SK-N-MC (cell line): ENCODE measurements at regions not wholly inside any gene's neighbourhood (a gene's known extent, or its start where the extent isn't known, plus 50 kb on each side); places are given as distances from the start of the nearest gene placed in this dataset.

Experiments used
- DNase-seq: peaks from one replicate; pipeline ENCODE4 v3.0.0-alpha.2; 2011; ENCODE audit warnings: low read depth, low spot score
- H3K27ac ChIP-seq: fragments of 200-600 bp; sonication (generic); 2 replicates; pipeline ENCODE4 v1.5.1; 2016; ENCODE audit warnings: mixed run types
- H3K36me3 ChIP-seq: fragments of 200-600 bp; sonication (generic); 2 replicates; pipeline ENCODE4 v1.6.1; 2017; ENCODE audit warnings: antibody characterized with exemption, low read length, mixed read lengths; ENCODE audit not compliant: insufficient read depth
- H3K4me3 ChIP-seq: fragments of 200-600 bp; sonication (generic); 2 replicates; pipeline ENCODE4 v1.5.1; 2016
- H3K9ac ChIP-seq: fragments of 200-600 bp; sonication (generic); 2 replicates; pipeline ENCODE4 v1.8.0; 2017; ENCODE audit warnings: mixed run types, mixed read lengths; ENCODE audit not compliant: insufficient read length
- H3K9me3 ChIP-seq: fragments of 200-600 bp; sonication (generic); 2 replicates; pipeline ENCODE4 v1.6.1; 2017; ENCODE audit warnings: low read depth, mild to moderate bottlenecking, antibody characterized with exemption, low read length, moderate library complexity, mixed read lengths
- EZH2 ChIP-seq: fragments of 200-600 bp; sonication (generic); IDR thresholded peaks from one replicate; pipeline ENCODE4 v1.6.1; 2017; ENCODE audit warnings: antibody characterized with exemption
- FOXP2 ChIP-seq: optimal IDR thresholded peaks from 2 replicates; pipeline ENCODE3; 2011; ENCODE audit warnings: mild to moderate bottlenecking, moderate library complexity; ENCODE audit not compliant: insufficient read depth; ENCODE audit errors: extremely low read length, control extremely low read depth
- POLR2AphosphoS5 ChIP-seq: IDR thresholded peaks from 2 replicates; pipeline ENCODE4 v1.6.1; 2012; ENCODE audit warnings: mild to moderate bottlenecking, low read depth, low read length, borderline replicate concordance

DNA sequence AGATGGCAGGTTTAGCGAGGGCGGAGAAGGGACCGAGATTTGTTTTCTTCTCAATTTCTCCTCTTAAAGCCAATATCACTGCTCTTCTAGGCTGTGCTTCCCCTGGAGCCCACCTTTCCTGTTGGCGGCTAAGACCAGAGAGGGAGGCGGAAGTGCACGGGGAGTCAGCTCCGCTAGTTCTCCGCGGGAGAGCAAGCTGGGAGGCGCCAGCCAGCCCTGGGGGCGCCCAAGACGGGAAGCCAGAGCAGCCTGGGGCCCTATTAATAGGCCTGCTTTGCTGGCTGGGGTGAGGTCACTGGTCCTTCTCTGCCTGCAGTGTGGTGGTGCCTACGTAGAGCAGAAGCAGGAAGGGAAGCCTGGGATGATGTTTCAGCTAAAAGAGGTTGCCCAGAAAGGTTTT lies 61.6 kb downstream of the LSM5 start:
- no peak overlapping the region for H3K9ac ChIP-seq
- peak; percentile 44 for DNase-seq
- no peak for TF ChIP-seq EZH2
- no peak for TF ChIP-seq FOXP2
- TF ChIP-seq POLR2AphosphoS5: no peak
- no peaks in the 10 kb centered on the region for H3K36me3 ChIP-seq
- peak overlapping the region; percentile 50 for H3K4me3 ChIP-seq
- no peak overlapping the region for H3K27ac ChIP-seq
- no peaks in the 10 kb centered on the region for H3K9me3 ChIP-seq

DNA sequence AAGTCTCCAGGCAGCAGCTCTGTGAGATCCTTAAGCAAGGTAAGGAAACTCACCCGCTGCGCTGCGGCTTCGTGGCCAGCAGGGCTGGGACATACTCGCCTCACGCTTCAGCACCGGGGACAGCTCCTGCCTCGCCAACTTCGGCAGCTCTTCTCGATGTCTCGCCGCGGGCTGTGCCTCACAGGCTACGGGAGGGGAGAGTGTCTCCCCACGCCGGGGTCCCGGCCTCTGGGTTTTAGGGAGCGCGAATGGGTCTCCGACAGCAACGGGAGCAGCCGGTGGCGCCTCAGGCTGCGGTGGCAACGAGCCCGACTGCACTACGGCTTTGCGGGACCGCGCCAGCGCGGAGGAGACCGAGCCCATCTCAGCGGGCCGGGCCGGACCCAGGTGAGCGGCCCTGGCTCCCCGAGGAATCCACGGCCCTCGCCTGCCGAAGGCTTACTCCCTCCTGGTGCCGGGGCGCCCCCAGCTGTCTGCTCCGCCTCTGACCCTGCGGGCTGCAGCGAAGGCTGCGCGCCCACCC lies 62.4 kb downstream of the LSM5 start:
- Histone ChIP-seq H3K9ac (no peak overlapping the region), H3K4me3 (peak overlapping the region; percentile 50), H3K27ac (no peak overlapping the region), H3K9me3 (no peaks in the 10 kb centered on the region), H3K36me3 (no peaks in the 10 kb centered on the region)
- TF ChIP-seq POLR2AphosphoS5: no peak
- TF ChIP-seq EZH2: no peak
- TF ChIP-seq FOXP2: peak; percentile 54
- peak; percentile 67 for DNase-seq

DNA sequence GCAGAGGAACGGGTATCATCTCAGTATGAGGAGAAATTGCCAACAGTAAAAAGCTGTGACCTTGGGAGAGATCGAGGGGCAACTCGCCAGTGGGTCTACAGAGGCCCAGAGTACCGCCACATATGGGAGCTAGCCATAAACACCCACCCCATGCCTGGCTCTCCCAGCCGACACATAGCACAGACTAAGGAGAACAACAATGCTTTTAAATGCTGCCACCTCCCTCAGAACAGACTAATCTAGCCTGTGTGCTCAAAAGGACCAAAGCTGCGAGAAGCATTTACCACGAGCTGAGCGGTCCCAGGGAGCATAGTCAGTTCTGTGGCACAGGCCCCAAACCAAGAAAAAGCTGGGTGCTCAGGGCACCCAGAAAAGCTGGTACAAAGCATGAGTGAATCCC lies 73.3 kb downstream of the LSM5 start:
- Histone ChIP-seq H3K9ac (no peak overlapping the region), H3K36me3 (no peaks in the 10 kb centered on the region), H3K27ac (no peak overlapping the region), H3K4me3 (no peak overlapping the region), H3K9me3 (no peaks in the 10 kb centered on the region)
- no peak for DNase-seq
- TF ChIP-seq POLR2AphosphoS5 (no peak), EZH2 (no peak), FOXP2 (no peak)

DNA sequence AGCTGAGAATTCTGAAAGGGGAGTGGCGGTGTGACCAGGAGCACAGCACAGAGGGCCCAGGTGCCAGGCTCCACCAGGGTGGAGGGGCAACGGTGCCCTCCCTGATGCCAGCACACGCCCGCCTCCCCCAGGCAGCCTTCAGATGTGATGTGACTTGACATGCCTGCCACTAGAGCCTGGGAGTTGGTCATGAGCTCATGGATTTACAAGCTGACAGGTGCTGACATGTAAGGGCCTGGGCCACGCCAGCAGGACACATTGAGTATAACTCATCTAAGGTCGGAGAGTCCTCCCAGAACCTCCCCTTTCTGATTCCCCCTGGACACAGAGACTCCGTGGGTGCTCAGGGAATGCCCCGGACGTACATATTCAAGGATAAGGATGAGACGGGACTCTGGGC lies 74.2 kb downstream of the LSM5 start:
- TF ChIP-seq FOXP2 (no peak), EZH2 (no peak), POLR2AphosphoS5 (no peak)
- no peak for DNase-seq
- Histone ChIP-seq H3K9ac (no peak overlapping the region), H3K27ac (no peak overlapping the region), H3K9me3 (no peaks in the 10 kb centered on the region), H3K36me3 (no peaks in the 10 kb centered on the region), H3K4me3 (no peak overlapping the region)

DNA sequence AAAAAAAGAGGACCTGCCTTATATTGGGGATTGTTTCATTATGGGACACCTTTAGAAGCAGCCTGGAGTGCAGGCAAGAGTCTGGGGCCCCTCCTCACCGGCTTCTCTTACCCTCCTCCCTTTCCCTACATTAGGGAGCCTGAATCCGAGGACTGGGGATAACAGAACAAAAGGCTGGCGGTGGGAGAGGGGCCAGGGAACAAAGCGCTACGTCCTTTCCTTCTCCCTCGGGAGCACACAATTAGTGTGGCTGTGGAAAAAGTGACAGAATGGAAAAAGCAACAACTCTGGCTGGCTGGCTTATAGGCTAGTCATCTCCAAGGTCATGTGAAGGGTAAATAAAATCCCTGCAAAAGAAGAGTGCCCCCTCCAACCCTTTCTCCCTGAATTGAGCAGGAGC lies 74.7 kb downstream of the LSM5 start:
- no peaks in the 10 kb centered on the region for H3K9me3 ChIP-seq
- no peak overlapping the region for H3K27ac ChIP-seq
- DNase-seq: no peak
- no peaks in the 10 kb centered on the region for H3K36me3 ChIP-seq
- H3K4me3 ChIP-seq: no peak overlapping the region
- TF ChIP-seq FOXP2 (no peak), EZH2 (no peak), POLR2AphosphoS5 (no peak)
- no peak overlapping the region for H3K9ac ChIP-seq

DNA sequence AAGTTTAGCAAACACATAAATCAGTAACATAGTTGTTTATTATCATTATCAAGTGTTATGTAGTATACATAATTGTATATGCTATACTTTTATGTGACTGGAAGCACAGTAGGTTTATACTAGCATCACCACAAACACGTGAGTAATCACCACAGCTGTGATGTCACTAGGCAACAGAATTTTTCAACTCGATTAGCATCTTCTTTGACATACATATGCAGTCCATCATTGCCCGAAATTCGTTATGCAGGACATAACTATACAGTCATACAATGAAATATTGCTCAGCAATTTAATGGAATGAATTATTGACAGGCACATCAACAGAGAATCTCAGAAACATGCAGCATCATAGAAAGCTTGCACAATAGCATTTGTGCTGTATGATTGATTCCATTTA lies 77.7 kb downstream of the LSM5 start:
- no peak overlapping the region for H3K4me3 ChIP-seq
- DNase-seq: no peak
- no peak for TF ChIP-seq POLR2AphosphoS5
- no peak for TF ChIP-seq EZH2
- no peak for TF ChIP-seq FOXP2

DNA sequence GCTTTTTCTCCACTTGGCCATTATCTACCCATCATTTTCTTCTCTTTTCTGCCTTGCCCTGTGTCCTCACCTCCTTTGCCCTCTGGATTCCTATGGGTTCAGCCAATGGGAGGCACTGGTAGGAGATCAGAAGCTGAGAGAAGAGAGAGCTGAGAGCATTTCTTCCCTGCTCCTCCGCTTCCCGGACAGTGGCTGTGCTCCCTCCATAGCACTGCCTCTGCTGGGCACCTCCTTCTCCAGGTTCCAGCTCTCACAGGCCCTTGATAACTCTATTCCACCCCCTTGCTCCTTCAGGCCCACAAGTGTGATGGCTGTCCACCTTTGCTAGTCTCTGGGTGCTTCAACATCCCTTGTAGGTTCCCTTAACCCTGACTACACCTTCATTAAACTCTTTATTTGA lies 79.6 kb downstream of the LSM5 start:
- H3K27ac ChIP-seq: no peak overlapping the region
- no peak overlapping the region for H3K4me3 ChIP-seq
- TF ChIP-seq EZH2 (no peak), FOXP2 (no peak)

More for the DNA sequence above, 77.7 kb downstream of the LSM5 start:
- H3K36me3 ChIP-seq: no peaks in the 10 kb centered on the region
- no peak overlapping the region for H3K27ac ChIP-seq
- H3K9ac ChIP-seq: no peak overlapping the region
- no peaks in the 10 kb centered on the region for H3K9me3 ChIP-seq

DNA sequence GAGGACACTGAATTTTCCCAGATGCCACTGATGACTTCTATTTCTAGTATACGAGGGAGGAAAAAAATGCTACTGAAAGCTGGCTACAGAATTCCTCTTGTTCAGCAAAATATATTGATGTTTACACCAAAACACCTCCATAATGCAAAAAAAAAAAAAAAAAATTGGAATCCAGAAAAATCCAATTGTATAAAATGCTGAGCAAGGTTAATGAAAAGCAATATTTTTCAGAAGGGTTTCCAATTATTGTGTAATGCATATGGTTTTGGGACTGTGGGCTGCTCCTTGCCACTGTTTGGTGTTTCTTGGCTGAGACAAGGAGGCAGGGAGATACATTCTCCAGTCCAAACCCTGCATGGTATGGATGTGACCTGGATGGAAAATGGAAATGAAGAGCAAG lies 83.8 kb downstream of the LSM5 start:
- H3K9ac ChIP-seq: no peak overlapping the region
- DNase-seq: no peak

More for the DNA sequence above, 79.6 kb downstream of the LSM5 start:
- Histone ChIP-seq H3K36me3 (no peaks in the 10 kb centered on the region), H3K9ac (no peak overlapping the region), H3K9me3 (no peaks in the 10 kb centered on the region)
- no peak for DNase-seq

More for the DNA sequence above, 83.8 kb downstream of the LSM5 start:
- H3K36me3 ChIP-seq: no peaks in the 10 kb centered on the region
- H3K27ac ChIP-seq: no peak overlapping the region
- no peaks in the 10 kb centered on the region for H3K9me3 ChIP-seq
- no peak overlapping the region for H3K4me3 ChIP-seq
- no peak for TF ChIP-seq FOXP2
- TF ChIP-seq POLR2AphosphoS5: no peak
- TF ChIP-seq EZH2: no peak
